ENCODE measurements at regions not wholly inside any gene's neighbourhood (a gene's known extent, or its start where the extent isn't known, plus 50 kb on each side); places are given as distances from the start of the nearest gene placed in this dataset.

GRCh38 chr2:174667250-174667860 is 69.8 kb upstream of the WIPF1 start:
- no peak for DNase-seq

- no peak for DNase-seq
These were observed 69.2 kb upstream of the WIPF1 start for GRCh38 chr2:174666845-174667244.

DNA sequence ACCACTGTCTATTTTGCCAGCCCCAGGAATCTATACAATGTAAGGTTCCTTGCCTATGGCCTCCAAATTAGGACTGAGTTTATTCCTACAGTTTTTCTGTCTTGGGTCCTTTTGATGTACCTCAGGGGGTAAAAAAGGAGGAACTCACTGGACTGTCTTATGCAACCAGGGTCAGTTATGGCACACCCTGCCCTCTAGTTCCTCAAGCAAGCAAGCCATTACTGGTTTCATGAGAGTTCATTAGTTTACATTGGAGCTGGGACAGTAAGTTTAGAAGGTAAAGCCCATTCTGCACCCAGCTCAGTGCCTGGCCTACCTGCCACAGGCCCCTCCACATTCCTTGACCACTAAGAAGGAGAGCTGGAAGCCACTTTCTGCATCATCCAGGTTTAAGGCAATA is 68.7 kb upstream of the WIPF1 start:
- DNase-seq = no peak

DNA sequence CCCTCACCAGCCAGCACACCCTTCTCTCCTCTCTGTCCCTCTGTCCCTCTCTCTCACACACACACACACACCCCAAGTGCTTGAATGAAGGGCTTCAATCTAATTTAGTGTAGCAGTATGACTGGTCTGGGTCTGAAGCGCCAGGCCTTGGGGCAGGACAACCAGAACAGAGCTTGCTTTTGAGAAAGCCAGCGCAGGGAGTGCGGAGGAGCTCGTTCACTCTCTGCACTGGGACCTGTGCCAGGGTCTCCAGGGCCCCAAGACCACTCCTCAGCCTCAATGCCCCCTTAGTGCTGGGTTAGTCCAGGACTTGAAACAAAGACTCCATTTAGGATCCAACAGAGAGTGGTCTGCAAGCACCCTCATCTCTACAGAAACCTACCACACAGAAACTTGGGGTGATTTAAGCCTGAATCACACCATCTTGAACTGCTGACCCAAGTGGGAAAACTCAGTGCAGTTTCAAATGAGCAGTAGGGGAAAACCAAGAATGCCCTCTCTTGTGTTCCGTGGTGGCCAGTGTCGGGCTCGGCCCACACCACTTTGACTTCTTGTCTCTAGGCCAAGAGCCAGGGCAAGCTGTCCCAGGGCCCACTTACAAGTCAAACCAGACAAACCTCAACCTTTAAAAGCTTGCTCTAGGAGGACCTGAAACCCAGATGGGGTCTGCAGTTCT is 66.6 kb upstream of the WIPF1 start:
- no peak for DNase-seq

DNA sequence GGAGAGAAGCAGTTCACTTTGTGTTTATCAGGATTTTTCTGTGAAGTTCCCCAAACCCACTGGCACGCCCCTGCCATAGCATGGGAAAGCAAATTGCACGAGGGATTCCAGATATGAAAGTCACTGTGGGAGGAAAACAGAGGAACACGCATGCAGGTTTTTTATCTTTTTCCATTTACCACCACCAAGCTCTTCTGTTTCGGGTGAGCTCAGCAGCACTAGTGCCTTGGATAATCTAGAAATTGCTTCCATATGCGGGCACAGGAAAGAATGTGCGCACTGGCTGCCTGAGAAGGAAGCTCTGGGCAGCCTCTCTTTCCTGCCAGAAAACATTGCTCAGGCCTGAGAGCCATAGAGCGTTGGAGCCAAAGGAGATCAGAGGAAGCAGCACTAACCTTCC is 65.9 kb upstream of the WIPF1 start:
- DNase-seq = no peak

GRCh38 chr2:174662859-174663258 is 65.3 kb upstream of the WIPF1 start:
- DNase-seq = no peak

GRCh38 chr2:174662459-174662858 is 64.9 kb upstream of the WIPF1 start:
- DNase-seq = no peak

DNA sequence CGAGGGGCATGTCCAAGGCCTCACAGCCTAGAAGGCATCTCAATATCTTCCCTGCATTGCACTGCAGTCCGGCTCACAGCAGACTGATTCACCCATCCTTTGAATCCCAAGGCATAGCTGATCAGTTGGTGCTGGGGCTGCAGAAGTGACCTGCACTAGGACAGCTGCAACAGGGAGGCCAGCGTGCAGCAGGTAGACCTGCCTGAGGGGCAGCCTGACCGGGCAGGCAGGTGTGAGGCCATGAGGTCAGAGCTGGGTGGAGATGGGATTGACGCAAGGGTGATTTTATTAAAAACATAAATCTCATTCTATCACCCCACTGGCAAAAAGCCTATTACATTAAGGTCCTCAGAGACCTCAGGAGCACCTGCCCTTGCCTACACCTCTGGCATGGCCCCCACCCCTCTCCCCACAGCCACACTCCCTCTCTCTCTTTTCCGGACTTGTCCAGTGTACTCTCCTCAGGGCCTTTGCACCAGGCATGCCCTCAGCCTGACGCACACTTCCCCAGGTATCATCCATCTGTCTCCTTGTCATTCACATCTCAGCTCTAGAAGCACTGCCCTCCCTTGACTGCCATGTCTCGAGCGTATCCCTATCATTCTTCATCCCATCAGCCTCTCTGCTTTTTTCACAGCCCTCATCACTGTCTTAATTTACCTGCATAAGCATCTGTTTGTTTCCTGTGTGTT is 63.5 kb upstream of the WIPF1 start:
- DNase-seq = no peak

GRCh38 chr2:174659069-174659900 is 61.7 kb upstream of the WIPF1 start:
- no peak for DNase-seq

GRCh38 chr2:174656676-174657176 is 59.1 kb upstream of the WIPF1 start:
- no peak for DNase-seq

DNA sequence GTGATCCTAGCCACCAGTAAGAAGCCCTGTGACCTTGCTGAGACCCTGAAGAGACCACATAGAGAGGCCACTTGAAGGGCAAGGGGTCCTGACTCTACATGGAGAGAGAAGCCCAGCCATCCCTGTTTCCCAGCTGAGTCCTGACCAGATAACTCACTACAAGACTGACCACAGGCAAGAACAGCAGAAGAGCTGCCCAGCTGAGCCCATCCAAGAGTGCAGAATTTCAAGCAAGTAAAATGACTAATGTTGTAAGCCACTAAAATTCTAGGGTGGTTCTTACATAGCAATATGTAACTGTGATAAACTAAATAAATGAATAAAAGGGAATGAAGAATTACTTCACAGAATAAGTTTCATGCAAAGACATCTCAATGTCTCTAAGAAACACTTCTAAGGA is 58.4 kb upstream of the WIPF1 start:
- no peak for DNase-seq

DNA sequence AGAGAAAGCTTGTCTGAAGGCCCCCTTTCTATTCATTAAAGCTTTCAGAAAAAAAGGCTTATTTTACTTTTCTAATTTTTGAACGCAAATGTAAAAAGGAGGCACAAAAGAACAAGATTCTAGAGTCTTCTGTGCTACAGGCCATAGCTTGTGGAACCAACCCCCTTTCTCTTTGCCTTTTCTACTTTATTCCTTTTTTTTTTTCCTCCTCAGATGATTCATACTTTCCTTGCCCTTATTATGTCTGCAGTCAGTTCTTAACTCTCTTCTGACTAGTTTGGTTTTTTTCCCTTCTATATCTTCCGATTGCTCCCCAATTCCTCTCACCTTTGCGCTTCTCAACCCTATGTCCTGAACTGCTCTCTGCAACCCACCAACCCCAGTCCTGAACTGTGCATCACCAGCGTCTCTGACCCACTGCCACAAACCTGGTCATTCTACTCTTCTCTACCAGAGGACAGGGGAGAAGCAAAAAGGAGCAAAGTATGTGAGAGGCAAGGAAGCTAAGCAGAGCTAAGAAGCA is 56.9 kb upstream of the WIPF1 start:
- DNase-seq = no peak

- DNase-seq = no peak
These were observed 51.3 kb upstream of the WIPF1 start for GRCh38 chr2:174648896-174649295.

All from COR-L47 (cell line).